HG03196 (cell line): ENCODE measurements at regions not wholly inside any gene's neighbourhood (a gene's known extent, or its start where the extent isn't known, plus 50 kb on each side); places are given as distances from the start of the nearest gene placed in this dataset.

Experiments
- ATAC-seq: cut with Tn5 transposase; IDR thresholded peaks from one replicate; pipeline ENCODE4 v1.9.1; 2021; ENCODE audit not compliant: unreplicated experiment

GRCh38 chr4:54487491-54487890, 170.3 kb upstream of the KIT start:
- ATAC-seq = no peak

GRCh38 chr4:54493862-54494261, 163.9 kb upstream of the KIT start:
- ATAC-seq = no peak

- no peak for ATAC-seq
Measured at GRCh38 chr4:54495091-54495490, 162.7 kb upstream of the KIT start.

- ATAC-seq = no peak
Measured at GRCh38 chr4:54495641-54496040, 162.1 kb upstream of the KIT start.

GRCh38 chr4:54496412-54496811, 161.3 kb upstream of the KIT start:
- no peak for ATAC-seq

- ATAC-seq = no peak
Measured at GRCh38 chr4:54497947-54498346, 159.8 kb upstream of the KIT start.

GRCh38 chr4:54498661-54499111, 159.1 kb upstream of the KIT start:
- no peak for ATAC-seq

GRCh38 chr4:54499308-54500074, 158.3 kb upstream of the KIT start:
- ATAC-seq = no peak

- ATAC-seq = no peak
Measured at GRCh38 chr4:54505362-54505761, 152.4 kb upstream of the KIT start.

GRCh38 chr4:54505996-54506395, 151.8 kb upstream of the KIT start:
- no peak for ATAC-seq

- ATAC-seq = no peak
Measured at GRCh38 chr4:54509057-54509456, 148.7 kb upstream of the KIT start.

GRCh38 chr4:54513204-54513603, 144.6 kb upstream of the KIT start:
- ATAC-seq = no peak

GRCh38 chr4:54513741-54514140, 144.0 kb upstream of the KIT start:
- ATAC-seq = no peak

GRCh38 chr4:54516556-54517215, 141.1 kb upstream of the KIT start:
- no peak for ATAC-seq

- ATAC-seq = no peak
Measured at GRCh38 chr4:54517781-54518444, 139.8 kb upstream of the KIT start.

GRCh38 chr4:54525602-54526001, 132.2 kb upstream of the KIT start:
- no peak for ATAC-seq

- ATAC-seq = no peak
Measured at GRCh38 chr4:54526560-54526959, 131.2 kb upstream of the KIT start.

GRCh38 chr4:54527532-54527931, 130.2 kb upstream of the KIT start:
- ATAC-seq = no peak

GRCh38 chr4:54539500-54540029, 118.2 kb upstream of the KIT start:
- no peak for ATAC-seq

- no peak for ATAC-seq
Measured at GRCh38 chr4:54540931-54541330, 116.8 kb upstream of the KIT start.

GRCh38 chr4:54541426-54542118, 116.2 kb upstream of the KIT start:
- no peak for ATAC-seq
